ENCODE measurements at regions not wholly inside any gene's neighbourhood (a gene's known extent, or its start where the extent isn't known, plus 50 kb on each side); places are given as distances from the start of the nearest gene placed in this dataset.

GRCh38 chr2:16742026-16742425, 76.4 kb upstream of the CYRIA start:
- TF ChIP-seq CTCF (IDR thresholded peaks at IDR 0.05) (no peak), POLR2AphosphoS5 (IDR thresholded peaks at IDR 0.05) (no peak), POLR2A (IDR thresholded peaks at IDR 0.05) (no peak)
